Heart left ventricle (tissue), 16 donors: ENCODE measurements at regions not wholly inside any gene's neighbourhood (a gene's known extent, or its start where the extent isn't known, plus 50 kb on each side); places are given as distances from the start of the nearest gene placed in this dataset.
"Not testable (repeated sequence)": the region's sequence is repeated elsewhere in the genome, so short reads cannot be mapped to it uniquely, and the experiment has no call there.

Experiments used
- ATAC-seq, 4 donors: fragments of 200-7000 bp; cut with Tn5 transposase; one replicate each; pipeline ENCODE4 v1.9.1; 2020 to 2022; ENCODE audit warnings: moderate library complexity in 4 of 4, mild to moderate bottlenecking in 3 of 4, moderate number of reproducible peaks in 1 of 4
- DNase-seq, 5 donors: peaks; one replicate each; pipeline ENCODE4 v3.0.0-alpha.2; 2020
- H3K27ac ChIP-seq, 12 donors: fragments of 200-600 bp; sonication (generic) in 4 of 12; one replicate each; pipeline versions ENCODE4 v1.5.0 to v1.8.0; 2016 to 2022; ENCODE audit warnings: mild to moderate bottlenecking in 2 of 12
- H3K27me3 ChIP-seq, 9 donors: fragments of 200-600 bp; sonication (generic) in 2 of 9; one replicate each; pipeline versions ENCODE4 v1.5.1 to v1.8.0; 2016 to 2022; ENCODE audit warnings: mild to moderate bottlenecking in 3 of 9
- H3K36me3 ChIP-seq, 9 donors: fragments of 200-600 bp; sonication (generic) in 2 of 9; one replicate each; pipeline versions ENCODE4 v1.5.0 to v1.8.0; 2018 to 2022; ENCODE audit warnings: mild to moderate bottlenecking in 2 of 9
- H3K4me1 ChIP-seq, 12 donors: fragments of 200-600 bp; sonication (generic) in 4 of 12; one replicate each; pipeline versions ENCODE4 v1.5.0 to v1.8.0; 2016 to 2022; ENCODE audit warnings: mild to moderate bottlenecking in 3 of 12
- H3K4me3 ChIP-seq, 12 donors: fragments of 200-600 bp; sonication (generic) in 4 of 12; one replicate each; pipeline versions ENCODE4 v1.5.0 to v1.8.0; 2017 to 2022; ENCODE audit warnings: mild to moderate bottlenecking in 9 of 12, moderate library complexity in 4 of 12
- H3K9me3 ChIP-seq, 12 donors: fragments of 200-600 bp; sonication (generic) in 4 of 12; one replicate each; pipeline versions ENCODE4 v1.5.0 to v1.8.0; 2016 to 2022; ENCODE audit warnings: mild to moderate bottlenecking in 1 of 12
- POLR2A ChIP-seq, 2 donors: fragments of 450-650 bp; IDR thresholded peaks; one replicate each; pipeline ENCODE4 v1.6.1; 2017; ENCODE audit warnings: antibody characterized with exemption in 2 of 2, mild to moderate bottlenecking in 2 of 2, moderate library complexity in 2 of 2
- WGBS, 4 donors: extraction: QIAGEN DNeasy Blood & Tissue Kit in 2 of 4; methylation state at CpG; one replicate each; pipeline versions ENCODE4 v1.1.5 to v1.1.7; 2013 to 2018; 5-methylcytosine and 5-hydroxymethylcytosine counted together
- intact Hi-C, 10 donors: fragments of 100-400 bp; cut with DNase I; formaldehyde crosslinking; loops; one replicate each; pipeline versions ENCODE4 v1.11.1 to v1.14.2; 2022
- TF ChIP-seq, protein P1 (sequence below), 12 donors: fragments of 200-600 bp; sonication (generic) in 4 of 12; IDR thresholded peaks; one replicate each; pipeline versions ENCODE4 v1.5.0 to v1.8.0; 2018 to 2022; ENCODE audit warnings: antibody characterized with exemption in 12 of 12, mild to moderate bottlenecking in 5 of 12
- donor health status: ischemic (EF 13 %, LVEDD 7.1; RV severe dilation, severe dysfunction).
- donor health status: healthy with polysubstance abuse.
- donor health status: DM: no; HTN: yes; CAD: no.
- donor health status: DM: no; HTN: no; CAD: no.
- donor health status: ischemic (EF 25% LVEDD 6.9; RV normal size, moderate dysfunction).
- donor health status: ischemic (EF 25% LVEDD 5.7; RV mildly dilated, moderate dysfunction).
- donor health status: healthy.
- donor health status: DM: yes; HTN: yes; CAD: no.
- donor health status: ischemic (EF 35%, LVEDD 5.7; RV mildly dilated, moderate dysfunction).
- donor health status: nonischemic (EF 11% LVEDD 7.7; RV severe dilation, severe dysfunction).
- donor health status: DM: yes; HTN: yes; CAD: no.
- donor health status: PGD.
- donor health status: ischemic (EF 29% LVEDD 5.4; RV normal size, mild dysfunction).
- donor health status: nonischemic (EF 23%, LVEDD 6.1; RV moderate dilation, normal function).

DNA sequence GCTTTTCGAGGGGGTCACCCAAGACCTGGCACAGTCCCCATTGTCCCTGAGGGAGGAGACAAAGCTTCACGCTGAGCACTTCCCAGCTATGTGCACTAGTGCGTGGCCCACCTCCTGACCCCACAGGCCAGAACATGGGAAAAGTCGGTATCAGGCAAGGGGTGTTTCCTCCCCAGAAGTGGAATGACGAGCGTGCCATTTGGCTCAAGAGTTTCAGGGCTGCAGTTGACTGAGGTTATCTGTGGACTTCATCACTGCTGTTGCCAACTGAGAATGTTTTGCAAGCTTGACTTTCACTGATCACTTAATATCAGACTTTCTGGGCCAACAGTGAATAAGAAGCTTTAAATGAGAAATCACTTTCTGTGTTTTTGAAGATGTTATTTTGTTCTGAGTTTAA, 137.0 kb upstream of the AFDN start:
- Histone ChIP-seq H3K9me3 (no peaks in the 10 kb centered on the region), H3K4me1 (peaks cover 0 to 24% (median 8%) of the 10 kb centered on the region in 12 donors), H3K27me3 (no peaks in the 10 kb centered on the region), H3K36me3 (no peaks in the 10 kb centered on the region), H3K4me3 (no peak overlapping the region), H3K27ac (no peak overlapping the region)
- TF ChIP-seq, protein P1, sequence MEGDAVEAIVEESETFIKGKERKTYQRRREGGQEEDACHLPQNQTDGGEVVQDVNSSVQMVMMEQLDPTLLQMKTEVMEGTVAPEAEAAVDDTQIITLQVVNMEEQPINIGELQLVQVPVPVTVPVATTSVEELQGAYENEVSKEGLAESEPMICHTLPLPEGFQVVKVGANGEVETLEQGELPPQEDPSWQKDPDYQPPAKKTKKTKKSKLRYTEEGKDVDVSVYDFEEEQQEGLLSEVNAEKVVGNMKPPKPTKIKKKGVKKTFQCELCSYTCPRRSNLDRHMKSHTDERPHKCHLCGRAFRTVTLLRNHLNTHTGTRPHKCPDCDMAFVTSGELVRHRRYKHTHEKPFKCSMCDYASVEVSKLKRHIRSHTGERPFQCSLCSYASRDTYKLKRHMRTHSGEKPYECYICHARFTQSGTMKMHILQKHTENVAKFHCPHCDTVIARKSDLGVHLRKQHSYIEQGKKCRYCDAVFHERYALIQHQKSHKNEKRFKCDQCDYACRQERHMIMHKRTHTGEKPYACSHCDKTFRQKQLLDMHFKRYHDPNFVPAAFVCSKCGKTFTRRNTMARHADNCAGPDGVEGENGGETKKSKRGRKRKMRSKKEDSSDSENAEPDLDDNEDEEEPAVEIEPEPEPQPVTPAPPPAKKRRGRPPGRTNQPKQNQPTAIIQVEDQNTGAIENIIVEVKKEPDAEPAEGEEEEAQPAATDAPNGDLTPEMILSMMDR (IDR thresholded peaks at IDR 0.05): no peak
- DNase-seq (peak in 1 of 5 donors; percentile 16), ATAC-seq (peak in 3 of 4 donors; percentile 28 to 64 (median 39))
- intact Hi-C loops: loop anchor here in 1 of 10 donors (10.0 kb wide), 1 partner anchor 105 kb away; no protein-coding TSS in a partner anchor
- 47 to 62% (median 55%) methylated on average over 6 of the region's 6 CpGs for WGBS, 4 donors

DNA sequence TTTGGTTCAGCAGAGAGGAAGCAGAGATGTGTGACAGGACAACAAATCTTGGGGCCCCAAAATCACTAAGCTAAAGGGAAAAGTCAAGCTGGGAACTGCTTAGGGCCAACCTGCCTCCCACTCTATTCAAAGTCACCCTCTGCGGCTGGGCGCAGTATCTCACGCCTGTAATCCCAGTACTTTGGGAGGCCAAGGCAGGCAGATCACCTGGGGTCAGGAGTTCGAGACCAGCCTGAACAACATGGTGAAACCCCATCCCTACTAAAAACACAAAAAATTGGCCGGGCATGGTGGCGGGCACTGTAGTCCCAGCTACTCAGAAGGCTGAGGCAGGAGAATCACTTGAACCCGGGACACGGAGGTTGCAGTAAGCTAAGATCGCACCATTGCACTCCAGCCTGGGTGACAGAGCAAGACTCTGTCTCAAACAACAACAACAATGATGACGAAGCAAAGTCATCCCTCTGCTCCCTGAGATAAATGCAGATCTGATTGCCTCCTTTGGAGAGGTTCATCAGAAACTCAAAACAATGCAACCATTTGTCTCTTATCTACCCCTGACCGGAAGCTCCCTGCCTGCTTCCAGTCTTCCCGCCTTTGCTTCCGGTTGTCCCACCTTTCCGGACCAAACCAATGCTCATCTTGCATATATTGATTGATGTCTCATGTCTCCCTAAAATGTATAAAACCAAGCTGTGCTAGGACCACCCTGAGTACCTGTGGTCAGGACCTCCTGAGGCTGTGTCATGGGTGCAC, 136.4 kb upstream of the AFDN start:
- DNase-seq: peak in 1 of 5 donors; percentile 9
- H3K36me3 ChIP-seq, H3K9me3 ChIP-seq, H3K4me3 ChIP-seq, ATAC-seq, H3K27me3 ChIP-seq, H3K27ac ChIP-seq: not testable (repeated sequence)
- 85 to 89% (median 86%) methylated on average over 14 of the region's 14 CpGs for WGBS, 4 donors
- intact Hi-C loops: loop anchor here in 1 of 10 donors (10.0 kb wide), 1 partner anchor 104 kb away; no protein-coding TSS in a partner anchor
- peaks cover 0 to 18% (median 6%) of the 10 kb centered on the region in 12 donors for H3K4me1 ChIP-seq

DNA sequence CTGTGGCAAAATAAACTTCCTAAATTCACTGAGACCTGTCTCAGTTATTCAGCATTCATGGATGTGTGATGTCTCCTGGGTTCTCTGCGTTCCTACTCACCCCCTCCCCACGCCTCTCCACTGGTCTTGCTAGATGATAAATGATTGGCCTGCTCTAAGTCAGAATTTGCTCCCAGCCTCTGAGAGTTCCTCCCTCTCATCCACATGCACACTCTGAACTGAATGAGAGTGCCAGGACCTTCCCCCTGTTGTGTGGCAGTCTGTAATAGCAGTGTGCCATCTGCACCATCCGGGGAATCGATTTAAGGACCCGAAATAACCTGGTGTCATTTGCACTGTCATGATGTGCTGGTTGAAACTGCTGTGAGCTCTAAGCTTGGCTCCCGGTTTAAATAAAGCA, 135.8 kb upstream of the AFDN start:
- 85 to 90% (median 87%) methylated on average over 6 of the region's 6 CpGs for WGBS, 4 donors

DNA sequence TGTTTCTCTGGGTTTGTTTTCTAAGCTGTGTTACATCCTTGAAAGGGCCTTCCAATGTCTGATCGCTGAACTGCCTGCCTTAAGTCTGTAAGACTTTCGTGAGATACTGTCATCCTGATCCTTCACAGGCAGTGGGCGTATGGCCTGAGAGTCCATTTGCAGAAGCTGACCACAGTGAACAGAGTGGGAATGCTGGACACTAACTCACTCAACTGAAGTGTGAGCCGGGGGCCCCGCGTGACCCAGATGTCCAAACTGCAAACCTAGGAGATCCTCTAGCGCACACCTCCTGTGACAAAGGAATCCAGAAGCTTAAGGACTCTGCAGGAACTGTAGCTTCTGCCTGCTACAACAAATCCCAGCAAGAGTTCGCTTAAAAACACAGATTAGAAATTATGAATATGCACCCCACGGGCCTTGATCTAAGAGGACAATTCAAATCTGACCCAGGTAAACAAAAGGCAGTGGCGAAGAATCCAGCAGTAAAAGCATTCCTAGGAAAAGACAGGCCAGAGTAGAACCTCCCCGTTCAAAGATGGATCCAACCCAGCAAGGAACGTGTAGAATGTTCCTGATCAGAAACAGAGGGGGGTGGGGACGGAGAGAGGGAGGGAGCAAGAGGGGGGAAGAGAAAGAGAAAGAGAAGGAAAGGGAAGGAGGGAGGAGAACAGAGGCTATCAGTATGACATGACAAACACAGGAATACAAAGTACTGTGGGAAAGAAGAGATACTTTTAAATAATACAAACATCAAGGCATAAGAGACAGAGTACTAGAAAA, 135.0 kb upstream of the AFDN start:
- Histone ChIP-seq H3K9me3 (no peaks in the 10 kb centered on the region), H3K27ac (no peak overlapping the region), H3K36me3 (no peaks in the 10 kb centered on the region), H3K27me3 (no peaks in the 10 kb centered on the region), H3K4me3 (no peak overlapping the region), H3K4me1 (peaks cover 0 to 15% (median 6%) of the 10 kb centered on the region in 12 donors)
- TF ChIP-seq, protein P1 (IDR thresholded peaks at IDR 0.05): no peak
- no peak for TF ChIP-seq POLR2A (IDR thresholded peaks at IDR 0.05)
- intact Hi-C loops: loop anchor here in 1 of 10 donors (10.0 kb wide), 1 partner anchor 103 kb away; no protein-coding TSS in a partner anchor
- DNase-seq (peak in 1 of 5 donors; percentile 18), ATAC-seq (no peak)
- 89 to 94% (median 90%) methylated on average over 13 of the region's 13 CpGs for WGBS, 4 donors

More for the DNA sequence above, 135.8 kb upstream of the AFDN start:
- TF ChIP-seq POLR2A (IDR thresholded peaks at IDR 0.05): no peak
- TF ChIP-seq, protein P1 (IDR thresholded peaks at IDR 0.05): no peak
- no peak overlapping the region for H3K4me3 ChIP-seq
- H3K27ac ChIP-seq: no peak overlapping the region
- intact Hi-C loops: loop anchor here in 1 of 10 donors (10.0 kb wide), 1 partner anchor 104 kb away; no protein-coding TSS in a partner anchor
- peaks cover 0 to 15% (median 6%) of the 10 kb centered on the region in 12 donors for H3K4me1 ChIP-seq
- no peaks in the 10 kb centered on the region for H3K9me3 ChIP-seq
- DNase-seq (no peak), ATAC-seq (no peak)
- H3K36me3 ChIP-seq: no peaks in the 10 kb centered on the region
- no peaks in the 10 kb centered on the region for H3K27me3 ChIP-seq

- not testable (repeated sequence) for H3K9me3 ChIP-seq, H3K4me3 ChIP-seq, H3K27ac ChIP-seq, DNase-seq, ATAC-seq, H3K36me3 ChIP-seq, H3K27me3 ChIP-seq
- H3K4me1 ChIP-seq: peaks cover 0 to 17% (median 6%) of the 10 kb centered on the region in 12 donors
- intact Hi-C loops: loop anchor here in 1 of 10 donors (10.0 kb wide), 1 partner anchor 101 kb away; no protein-coding TSS in a partner anchor
- 92 to 98% (median 94%) methylated on average over 8 of the region's 8 CpGs for WGBS, 4 donors
Measured at GRCh38 chr6:167693478-167693877, 133.2 kb upstream of the AFDN start.
